Frontal cortex (tissue), 3 donors: ENCODE measurements at regions not wholly inside any gene's neighbourhood (a gene's known extent, or its start where the extent isn't known, plus 50 kb on each side); places are given as distances from the start of the nearest gene placed in this dataset.
A peak's percentile ranks its signal among the peaks of the same experiment; 100 is the strongest.

Source experiments
- DNase-seq, 2 donors: peaks; one replicate each; pipeline ENCODE4 v3.0.0; 2012; ENCODE audit warnings: low spot score in 2 of 2
- FAIRE-seq: peaks from 2 replicates; lab custom pipeline; 2012; peaks lifted over from hg19 to GRCh38; lab: Jason Lieb, UNC
- donor health status: control.
- donor health status: control.
- donor health status: control.

DNA sequence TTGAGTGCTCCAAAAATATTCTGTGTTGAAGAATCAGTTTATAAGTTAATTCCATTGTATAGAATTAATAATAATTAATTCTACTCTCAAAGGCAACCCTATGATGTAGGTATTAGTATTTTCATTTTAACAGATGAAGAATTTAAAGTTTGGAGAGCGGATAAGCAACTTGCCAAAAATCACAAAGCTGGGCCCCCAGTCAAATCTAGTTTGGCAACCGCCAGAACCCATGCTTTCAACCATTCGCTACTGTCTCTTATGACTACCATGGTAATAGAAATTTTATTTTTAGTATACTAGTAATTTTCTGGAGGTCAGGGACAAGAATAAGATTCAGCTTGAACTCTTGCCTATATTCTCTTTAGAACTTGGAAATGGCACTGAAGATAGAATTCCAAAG lies 229.8 kb downstream of the IBTK start:
- no peak for FAIRE-seq
- DNase-seq: no peak

DNA sequence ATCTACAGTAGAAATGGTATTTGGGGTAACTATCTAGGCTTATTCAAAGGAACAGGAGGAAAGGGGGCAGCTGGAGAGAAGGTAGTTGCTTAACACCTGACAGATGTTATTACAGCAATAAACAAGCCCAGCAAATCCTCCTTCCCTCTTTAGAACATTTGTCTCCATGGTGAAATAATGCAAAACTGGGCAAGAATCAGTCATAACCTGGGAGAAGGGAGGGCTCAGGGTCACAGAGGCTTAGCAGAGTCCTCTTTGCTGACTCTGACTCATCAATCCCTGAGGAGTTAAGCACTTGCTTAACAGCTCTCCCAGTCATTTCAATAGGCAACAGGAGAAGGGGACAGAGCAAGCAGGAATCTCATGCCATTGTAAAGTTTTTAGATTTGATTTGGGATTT lies 230.3 kb downstream of the IBTK start:
- no peak for FAIRE-seq

DNA sequence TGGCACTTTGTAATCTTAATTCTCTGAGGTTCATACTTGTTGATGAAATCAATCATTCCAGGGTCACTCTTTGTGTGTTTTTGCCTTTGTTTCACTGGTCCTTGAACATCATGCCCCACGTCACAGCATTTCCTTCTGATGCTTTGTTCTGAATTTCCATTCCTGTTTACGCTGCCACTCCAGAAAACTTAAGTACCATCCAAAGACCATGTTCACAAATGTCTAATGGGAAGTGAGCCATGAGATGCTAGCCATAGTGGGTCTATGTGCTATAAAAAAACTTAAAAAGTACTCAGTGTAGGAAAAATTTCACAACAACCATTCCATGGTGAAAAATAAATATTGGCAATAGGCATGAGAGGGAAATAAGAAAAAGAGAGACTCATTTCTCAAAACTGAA lies 232.0 kb downstream of the IBTK start:
- DNase-seq (no peak), FAIRE-seq (no peak)

More for the DNA sequence above, 230.3 kb downstream of the IBTK start:
- no peak for DNase-seq

DNA sequence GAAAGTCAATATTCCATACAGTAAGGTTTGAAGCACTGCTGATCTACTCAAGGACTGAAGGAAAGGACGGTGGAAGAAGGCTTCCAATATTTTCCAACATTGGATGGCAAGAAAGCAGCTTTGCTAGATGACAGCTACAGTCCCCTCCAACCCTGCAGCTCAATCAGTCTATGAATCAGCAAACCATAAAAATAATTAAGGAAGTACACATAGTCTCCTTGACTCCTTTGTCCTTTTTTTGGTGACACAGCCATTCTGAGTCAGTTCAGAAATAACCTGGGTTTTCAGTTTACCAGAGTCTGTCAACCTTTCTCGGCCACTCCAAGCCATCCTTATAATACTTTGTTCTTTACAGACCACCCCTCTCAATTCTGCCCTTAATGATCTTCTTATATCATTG lies 232.5 kb downstream of the IBTK start:
- FAIRE-seq (no peak), DNase-seq (no peak)

DNA sequence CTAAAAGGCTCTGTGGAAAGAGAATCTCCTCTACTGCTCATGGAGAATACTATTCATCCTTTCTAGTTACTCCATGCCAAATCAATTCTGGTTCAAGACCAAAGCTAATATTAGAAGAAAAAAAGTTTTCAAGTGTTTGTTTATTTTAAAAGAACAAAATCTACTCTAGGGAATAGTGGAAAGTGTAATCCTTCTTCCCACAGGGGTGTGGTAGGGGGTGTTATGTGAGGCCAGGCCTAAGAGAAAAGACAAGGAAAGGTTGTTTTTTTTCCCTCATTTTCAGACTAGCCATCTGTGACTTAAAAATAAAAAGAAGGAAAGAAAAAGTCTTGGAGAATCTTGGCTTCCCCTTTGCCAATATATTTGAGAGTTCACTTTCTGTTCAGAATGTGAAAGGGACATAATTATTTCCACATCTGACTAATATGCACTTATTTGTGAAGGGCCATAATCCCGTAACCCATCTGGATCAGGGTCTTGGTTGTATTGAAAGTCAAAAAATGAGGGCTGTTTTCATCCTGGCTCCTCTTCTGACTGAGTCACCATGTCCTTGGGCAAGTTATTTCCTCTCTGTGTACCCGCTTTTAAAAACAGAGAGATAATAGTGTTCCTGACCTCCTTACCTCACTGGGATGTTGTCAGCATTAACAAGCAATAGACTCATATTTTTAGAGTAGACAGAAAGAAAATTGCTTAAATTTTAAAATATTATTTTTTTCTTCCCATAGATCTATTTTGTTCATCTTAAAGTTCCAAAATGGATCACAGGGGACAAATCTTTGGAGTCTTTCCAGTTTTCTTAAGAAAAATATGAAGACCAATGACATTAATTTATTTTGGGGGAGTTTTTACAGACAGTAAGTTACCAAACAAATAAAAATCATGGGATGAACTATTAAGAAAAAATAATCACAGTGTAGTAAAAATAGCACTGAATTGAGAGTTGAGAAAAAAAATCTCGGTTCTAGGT lies 233.7 kb downstream of the IBTK start:
- FAIRE-seq: no peak
- DNase-seq: no peak

DNA sequence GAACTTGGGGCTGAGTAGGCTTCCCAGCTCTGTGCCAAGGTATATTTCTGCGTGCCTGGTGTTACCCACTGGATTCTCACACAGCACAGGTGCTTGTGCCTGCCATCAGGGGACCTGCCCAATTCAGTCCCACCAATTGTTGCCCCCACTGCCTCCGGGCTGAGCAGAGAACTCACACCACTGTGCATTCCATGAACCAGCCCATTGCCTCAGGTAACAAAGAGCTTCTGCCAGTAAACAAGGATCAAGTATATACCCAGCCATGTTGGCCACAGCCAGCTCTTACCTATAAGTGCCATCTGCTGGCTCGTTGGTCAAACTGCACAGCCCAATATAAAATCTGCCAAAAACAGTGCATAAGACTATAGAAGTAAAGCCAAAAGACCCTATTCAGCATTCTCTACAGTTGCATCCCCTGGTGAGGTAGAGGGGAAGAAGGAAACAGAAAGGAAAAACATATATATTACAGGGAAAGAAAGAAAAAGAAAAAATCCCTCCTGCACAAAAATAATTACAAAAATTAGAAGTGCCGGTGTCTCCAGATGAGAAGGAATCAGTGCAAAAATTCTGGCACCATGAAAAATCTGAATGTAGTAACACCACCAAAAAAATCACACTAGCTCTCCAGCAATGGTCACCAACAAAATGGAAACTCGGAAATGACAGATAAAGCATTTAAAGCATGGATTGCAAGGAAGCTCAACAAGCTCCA lies 241.4 kb downstream of the IBTK start:
- DNase-seq (no peak), FAIRE-seq (no peak)

DNA sequence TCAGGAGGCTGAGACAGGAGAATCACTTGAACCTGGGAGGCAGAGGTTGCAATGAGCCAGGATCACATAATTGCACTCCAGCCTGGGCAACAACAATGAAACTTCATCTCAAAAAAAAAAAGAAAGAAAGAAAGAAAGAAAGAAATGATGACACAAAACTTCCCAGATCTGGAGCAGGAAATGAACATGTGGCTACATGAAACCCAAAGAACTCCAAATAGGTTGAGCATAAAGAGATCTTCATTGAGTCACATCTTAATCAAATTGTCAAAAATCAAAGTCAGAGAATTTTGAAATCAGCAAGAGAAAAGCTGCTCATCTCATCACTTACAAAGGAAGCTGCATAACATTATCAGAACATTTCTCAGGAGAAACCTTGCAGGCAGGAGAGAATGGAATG lies 247.0 kb downstream of the IBTK start:
- FAIRE-seq (no peak), DNase-seq (no peak)

DNA sequence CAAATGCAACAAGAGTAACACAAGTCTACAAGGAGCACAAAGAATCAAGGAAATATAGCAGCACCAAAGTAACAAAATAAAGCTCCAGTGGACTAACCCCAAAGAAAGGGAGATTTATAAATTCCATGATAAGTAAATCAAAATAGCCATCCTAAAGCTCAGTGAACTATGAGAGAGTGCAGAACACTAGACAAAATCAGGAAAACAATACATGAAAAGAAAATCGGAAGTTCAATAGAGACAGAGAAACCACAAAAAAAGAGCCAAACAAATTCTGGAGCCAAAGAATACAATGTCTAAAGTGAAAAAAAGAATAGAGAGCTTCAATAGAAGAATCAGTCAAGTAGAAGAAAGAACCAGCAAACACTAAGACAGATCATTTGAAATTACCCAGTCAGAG lies 247.3 kb upstream of the TENT5A start:
- no peak for FAIRE-seq

DNA sequence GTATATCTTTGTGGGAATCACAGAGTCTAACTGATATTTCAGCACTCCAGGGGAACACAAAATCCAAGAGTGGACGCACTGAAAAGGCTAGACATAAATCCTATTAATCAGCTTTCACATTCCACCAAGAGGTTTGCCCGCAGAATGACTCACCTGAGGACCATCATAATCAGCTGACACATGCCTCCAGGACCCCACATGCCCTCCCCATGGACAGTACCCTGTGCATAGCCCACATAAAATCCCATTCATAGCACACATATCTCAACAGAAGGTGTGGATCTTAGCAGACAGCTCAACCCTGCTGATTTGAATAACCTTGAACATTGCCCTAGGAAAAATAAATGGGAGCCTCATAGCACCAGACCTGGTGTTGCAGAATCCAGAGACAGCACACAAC lies 246.8 kb upstream of the TENT5A start:
- FAIRE-seq (no peak), DNase-seq (no peak)

More for the DNA sequence above, 247.3 kb upstream of the TENT5A start:
- no peak for DNase-seq

DNA sequence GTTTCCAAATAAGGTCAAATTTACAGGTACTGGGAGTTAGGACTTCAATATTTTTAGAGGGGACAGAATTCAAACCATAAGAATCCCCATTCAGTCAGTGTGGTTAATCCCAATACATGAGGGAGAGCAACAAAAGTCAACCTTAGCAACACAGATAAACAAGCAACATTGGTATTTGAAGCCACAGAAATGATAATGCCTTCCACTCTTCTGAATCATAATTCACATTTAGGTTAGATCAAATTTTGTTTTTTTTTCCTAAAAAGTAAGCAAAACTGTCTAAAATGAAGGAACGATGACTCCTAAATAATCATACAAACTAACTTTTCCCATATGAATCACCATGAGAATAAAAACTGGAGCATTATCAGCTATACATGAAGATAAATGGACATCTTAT lies 246.0 kb upstream of the TENT5A start:
- FAIRE-seq (no peak), DNase-seq (no peak)

DNA sequence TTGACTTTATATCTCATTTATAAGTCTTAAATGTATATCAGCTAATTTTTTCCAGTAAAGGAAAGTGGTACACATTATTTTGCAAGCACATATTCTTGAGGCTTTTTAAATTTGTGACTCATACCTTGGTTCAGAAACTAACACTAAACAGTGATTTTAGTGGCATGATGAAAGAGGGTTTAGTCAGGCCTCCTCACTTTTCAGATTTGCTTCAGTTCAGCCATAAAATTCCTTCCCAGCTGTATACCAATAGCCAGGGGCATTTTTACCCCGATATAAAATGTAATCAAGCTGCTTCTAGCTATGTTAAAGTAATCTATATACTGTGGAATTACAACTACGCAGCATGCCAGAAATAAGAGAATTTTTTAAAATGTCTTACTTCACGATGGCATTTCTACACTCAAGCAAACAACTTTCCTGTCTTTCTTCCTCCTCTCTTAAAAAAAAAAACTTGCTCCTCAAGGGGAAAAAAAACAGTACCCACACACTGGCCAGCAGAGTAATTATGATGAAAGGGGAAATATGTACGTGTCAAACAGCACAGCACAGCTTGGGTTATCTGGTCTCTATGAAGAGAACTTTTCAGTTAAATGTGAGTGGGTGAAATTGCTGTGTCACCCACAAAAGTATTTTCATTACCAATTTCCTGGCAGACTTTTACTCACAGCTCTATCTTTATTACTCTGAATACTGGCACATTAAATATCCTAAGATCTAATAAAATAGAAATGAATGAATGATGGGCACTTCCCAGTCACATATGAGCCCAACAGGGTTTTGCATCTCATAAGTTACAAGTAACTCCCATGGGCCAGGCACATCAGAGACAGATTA lies 244.8 kb upstream of the TENT5A start:
- no peak for FAIRE-seq

DNA sequence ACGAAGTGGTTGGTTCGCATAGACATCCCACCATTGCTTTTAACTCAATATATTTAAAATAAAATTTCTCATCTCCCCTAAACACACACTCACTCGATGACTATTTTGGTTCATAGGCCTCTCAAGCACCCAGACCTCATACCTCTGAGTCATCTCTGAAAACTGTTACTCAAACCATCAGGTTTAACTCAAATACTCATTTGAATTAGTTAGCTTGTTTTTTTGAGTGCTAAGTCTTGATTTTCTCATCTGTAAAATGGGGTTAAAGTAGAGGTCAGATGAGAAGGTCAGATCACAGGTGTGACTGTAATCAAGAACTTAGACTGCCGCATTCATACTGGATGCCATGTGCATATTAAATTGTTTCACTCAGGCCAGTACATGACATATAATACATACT lies 243.9 kb upstream of the TENT5A start:
- FAIRE-seq (no peak), DNase-seq (no peak)

More for the DNA sequence above, 244.8 kb upstream of the TENT5A start:
- DNase-seq: no peak

DNA sequence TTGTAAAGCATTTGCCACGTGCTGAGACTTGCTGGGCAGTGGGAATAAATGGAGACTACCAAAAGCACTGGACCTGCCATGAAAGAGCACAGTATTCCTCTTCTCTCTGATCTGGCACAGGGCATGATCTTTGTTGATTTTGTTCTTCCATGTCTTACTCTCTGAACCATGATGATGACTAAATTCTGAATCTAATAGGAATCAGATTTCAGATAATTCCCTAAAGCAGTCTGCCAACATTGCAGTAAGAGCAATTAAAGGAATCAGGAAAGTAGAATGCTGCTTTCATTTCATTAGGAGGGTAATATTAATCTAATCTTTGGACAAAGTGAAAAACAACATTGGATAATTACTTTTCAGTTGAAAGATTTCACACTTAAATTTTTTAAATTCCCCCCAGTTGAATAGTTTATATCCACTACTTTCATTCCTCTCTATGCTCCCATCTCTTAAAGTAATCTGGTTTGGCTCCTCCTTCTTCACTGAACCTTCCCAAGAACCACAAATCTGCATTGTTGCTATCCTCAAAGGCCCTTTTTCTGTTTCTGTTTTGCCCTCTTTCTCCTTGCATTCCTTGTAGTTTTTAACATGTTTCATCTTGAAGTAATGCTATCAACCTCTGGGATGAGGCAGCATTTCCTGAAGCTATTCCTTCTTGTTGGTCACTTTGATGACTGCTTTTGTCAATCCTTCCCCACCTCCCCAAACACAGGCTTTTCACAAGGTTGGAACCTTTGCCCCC lies 243.2 kb upstream of the TENT5A start:
- FAIRE-seq: no peak
- no peak for DNase-seq

DNA sequence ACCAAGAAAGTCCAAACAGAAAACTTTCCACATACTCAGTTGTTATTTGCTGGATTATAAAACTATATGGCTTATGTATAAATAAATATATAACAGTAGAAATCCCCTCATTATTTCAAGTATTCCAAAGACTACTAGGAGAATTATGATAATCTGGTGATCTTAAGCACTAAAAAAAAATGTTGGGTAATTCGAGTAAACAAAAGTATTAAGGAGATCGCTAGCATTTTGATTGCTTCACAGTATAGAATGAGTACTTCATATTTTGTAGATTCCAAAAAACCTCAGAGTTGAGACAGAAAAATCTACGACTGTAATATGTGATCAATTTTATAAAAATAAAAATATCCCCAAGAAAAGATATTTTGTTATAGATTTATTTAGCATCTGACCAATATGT lies 236.4 kb upstream of the TENT5A start:
- FAIRE-seq (peak; percentile 19), DNase-seq (no peak)

DNA sequence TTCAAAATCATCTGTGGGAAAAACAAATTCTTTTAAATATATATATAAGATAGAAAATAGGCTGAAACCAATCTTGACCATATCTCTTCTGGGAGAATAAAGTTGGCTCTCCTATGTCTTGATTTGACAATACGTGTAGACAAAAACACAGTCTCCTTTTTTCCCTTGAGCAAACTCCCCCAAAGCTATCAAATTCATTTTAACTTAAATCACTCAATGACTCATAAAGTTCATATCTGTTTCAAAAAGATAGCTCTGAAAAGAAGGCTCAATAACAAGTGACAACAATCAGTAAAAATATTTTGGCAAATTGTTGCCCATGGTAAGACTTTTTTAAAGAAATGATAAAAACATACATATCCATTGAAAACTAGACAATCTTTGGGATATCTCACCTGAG lies 236.0 kb upstream of the TENT5A start:
- no peak for FAIRE-seq
- no peak for DNase-seq

DNA sequence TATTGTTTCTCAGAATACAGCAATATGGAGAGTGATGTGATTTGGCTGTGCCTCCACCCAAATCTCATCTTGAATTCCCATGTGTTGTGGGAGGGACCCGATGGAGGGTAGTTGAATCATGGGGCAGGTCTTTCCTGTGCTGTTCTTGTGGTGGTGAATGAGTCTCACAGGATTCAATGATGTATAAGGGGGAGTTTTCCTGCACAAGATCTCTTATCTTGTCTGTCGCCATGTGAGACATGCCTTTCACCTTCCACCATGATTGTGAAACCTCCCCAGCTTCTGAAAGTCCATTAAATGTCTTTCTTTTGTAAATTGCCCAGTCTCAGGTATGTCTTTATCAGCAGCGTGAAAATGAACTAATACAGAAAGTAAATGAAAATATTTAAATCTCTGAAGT lies 234.8 kb upstream of the TENT5A start:
- FAIRE-seq: no peak
- DNase-seq: no peak

DNA sequence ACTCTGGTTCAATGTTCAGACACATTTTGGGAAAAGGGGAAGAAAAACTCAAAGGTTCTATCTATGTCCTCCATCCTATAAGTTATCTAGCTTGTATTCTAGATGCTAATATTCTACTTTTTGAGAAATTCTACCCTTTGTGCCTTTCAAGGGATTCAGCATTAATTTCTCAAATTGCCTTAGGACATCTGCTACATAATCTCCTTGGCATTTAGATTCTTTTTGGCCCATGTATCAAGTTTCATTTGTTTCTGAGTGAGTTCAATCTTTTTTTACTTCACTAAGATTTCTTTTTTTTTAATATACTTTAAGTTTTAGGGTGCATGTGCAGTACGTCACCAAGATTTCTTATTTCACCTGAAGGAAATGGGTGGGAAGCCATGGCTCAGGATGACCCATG lies 232.7 kb upstream of the TENT5A start:
- no peak for DNase-seq
- no peak for FAIRE-seq

DNA sequence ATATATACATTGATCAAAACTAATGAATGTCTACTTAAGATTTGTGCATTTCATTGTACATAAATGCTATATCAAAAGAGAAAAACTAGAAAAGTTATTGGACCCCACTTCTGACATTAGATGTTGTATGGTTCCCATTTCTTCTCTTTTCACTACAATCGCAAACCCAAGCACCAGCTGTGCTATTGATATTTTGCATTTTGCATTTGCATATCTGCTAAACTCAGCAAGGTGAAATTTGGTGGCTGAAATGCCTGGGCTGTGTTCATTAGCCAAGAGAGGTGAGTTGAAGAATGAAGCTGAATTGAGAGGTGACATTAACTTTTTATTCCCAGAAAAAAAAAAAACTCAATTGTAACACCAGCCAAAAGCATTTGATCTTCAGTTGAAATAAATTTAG lies 232.1 kb upstream of the TENT5A start:
- DNase-seq: no peak
- no peak for FAIRE-seq

DNA sequence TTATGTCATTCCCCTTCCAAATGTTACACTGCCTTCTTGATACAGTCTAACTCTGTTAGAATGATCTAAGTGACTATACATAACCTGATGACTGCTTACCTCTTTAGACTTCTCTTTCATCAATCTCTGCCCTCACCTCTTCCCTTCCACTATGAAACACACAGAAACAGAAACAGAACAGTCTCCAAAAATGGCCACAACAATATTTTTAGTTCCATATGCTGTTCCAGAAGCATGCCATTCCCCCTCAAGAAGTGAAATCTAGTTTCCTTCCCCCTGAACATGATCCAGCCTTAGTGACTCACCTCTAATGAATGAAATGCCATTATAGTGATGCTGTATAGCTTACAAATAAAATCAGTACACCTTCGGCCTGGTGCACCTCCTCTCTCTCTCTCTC lies 229.3 kb upstream of the TENT5A start:
- no peak for FAIRE-seq
- DNase-seq: no peak

DNA sequence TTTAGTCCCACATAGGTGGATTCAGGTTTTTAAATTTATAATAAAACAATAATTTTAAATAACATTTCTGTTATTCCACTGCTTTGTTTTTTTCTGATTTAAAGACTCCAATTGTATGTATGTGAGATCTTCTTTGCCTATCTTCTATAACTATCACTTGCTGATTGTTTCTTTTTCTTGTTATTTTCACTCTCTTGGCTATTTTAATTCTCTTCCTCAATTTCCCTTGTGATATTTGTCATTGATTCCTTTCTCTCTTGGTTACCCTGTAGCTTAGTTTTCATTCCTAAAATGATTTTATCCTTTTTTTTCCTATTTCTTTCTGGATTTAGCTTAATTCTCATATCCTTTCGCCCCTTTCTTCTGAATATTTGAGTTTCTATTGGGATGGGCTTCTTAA lies 227.3 kb upstream of the TENT5A start:
- no peak for DNase-seq

More for the DNA sequence above, 227.3 kb upstream of the TENT5A start:
- no peak for FAIRE-seq
